Effector memory CD4-positive, alpha-beta T cell (primary cell): ENCODE measurements at regions not wholly inside any gene's neighbourhood (a gene's known extent, or its start where the extent isn't known, plus 50 kb on each side); places are given as distances from the start of the nearest gene placed in this dataset.
"Not testable (repeated sequence)": the region's sequence is repeated elsewhere in the genome, so short reads cannot be mapped to it uniquely, and the experiment has no call there.

ENCODE experiments used
- DNase-seq, 3 donors: peaks; one replicate each; pipeline ENCODE4 v3.0.0-alpha.2; 2020
- H3K27ac ChIP-seq: 2 replicates; pipeline ENCODE4 v1.7.0; 2013; ENCODE audit warnings: mild to moderate bottlenecking, low read length, moderate library complexity; ENCODE audit not compliant: insufficient read depth, poor library complexity, severe bottlenecking
- H3K27me3 ChIP-seq: replicated peaks from 2 replicates; pipeline ENCODE4 v1.7.0; 2013; ENCODE audit warnings: mild to moderate bottlenecking, low read length; ENCODE audit not compliant: insufficient read depth, control insufficient read depth, poor library complexity, severe bottlenecking
- H3K36me3 ChIP-seq: 2 replicates; pipeline ENCODE4 v1.7.0; 2013; ENCODE audit warnings: mild to moderate bottlenecking, low read length, moderate library complexity; ENCODE audit not compliant: control insufficient read depth, insufficient read depth
- H3K4me1 ChIP-seq: 2 replicates; pipeline ENCODE4 v1.7.0; 2013; ENCODE audit warnings: low read length, mild to moderate bottlenecking; ENCODE audit not compliant: control insufficient read depth, insufficient read depth, poor library complexity, severe bottlenecking
- H3K4me3 ChIP-seq: 2 replicates; pipeline ENCODE4 v1.7.0; 2013; ENCODE audit warnings: low read length, low read depth, mild to moderate bottlenecking; ENCODE audit not compliant: insufficient read depth, poor library complexity, severe bottlenecking
- H3K9me3 ChIP-seq: 2 replicates; pipeline ENCODE4 v1.7.0; 2013; ENCODE audit warnings: mild to moderate bottlenecking, low read length, moderate library complexity; ENCODE audit not compliant: control insufficient read depth

- no peak overlapping the region for H3K4me3 ChIP-seq
- H3K27me3 ChIP-seq: no peaks in the 10 kb centered on the region
- no peaks in the 10 kb centered on the region for H3K36me3 ChIP-seq
- no peaks in the 10 kb centered on the region for H3K4me1 ChIP-seq
- H3K9me3 ChIP-seq: no peaks in the 10 kb centered on the region
- H3K27ac ChIP-seq: no peak overlapping the region
- no peak for DNase-seq
These were observed 606.5 kb upstream of the GYPC start for GRCh38 chr2:126049461-126049860.

GRCh38 chr2:126050991-126051736 is 604.8 kb upstream of the GYPC start:
- H3K36me3 ChIP-seq: no peaks in the 10 kb centered on the region
- H3K9me3 ChIP-seq: no peaks in the 10 kb centered on the region
- no peaks in the 10 kb centered on the region for H3K27me3 ChIP-seq
- DNase-seq: no peak
- no peak overlapping the region for H3K27ac ChIP-seq
- no peak overlapping the region for H3K4me3 ChIP-seq
- H3K4me1 ChIP-seq: no peaks in the 10 kb centered on the region

- H3K27ac ChIP-seq, H3K9me3 ChIP-seq, H3K4me1 ChIP-seq, DNase-seq, H3K4me3 ChIP-seq, H3K36me3 ChIP-seq, H3K27me3 ChIP-seq: not testable (repeated sequence)
These were observed 604.2 kb upstream of the GYPC start for GRCh38 chr2:126051737-126052240.

- Histone ChIP-seq H3K36me3 (no peaks in the 10 kb centered on the region), H3K4me1 (no peaks in the 10 kb centered on the region), H3K27me3 (no peaks in the 10 kb centered on the region), H3K9me3 (peaks cover 8% of the 10 kb centered on the region), H3K27ac (no peak overlapping the region), H3K4me3 (no peak overlapping the region)
- no peak for DNase-seq
These were observed 596.6 kb upstream of the GYPC start for GRCh38 chr2:126059379-126059778.

- Histone ChIP-seq H3K4me3 (no peak overlapping the region), H3K27ac (no peak overlapping the region), H3K4me1 (no peaks in the 10 kb centered on the region), H3K36me3 (no peaks in the 10 kb centered on the region), H3K27me3 (no peaks in the 10 kb centered on the region), H3K9me3 (no peaks in the 10 kb centered on the region)
- DNase-seq: no peak
These were observed 570.8 kb upstream of the GYPC start for GRCh38 chr2:126085011-126085795.

GRCh38 chr2:126100962-126101361 is 555.0 kb upstream of the GYPC start:
- Histone ChIP-seq H3K27me3 (no peaks in the 10 kb centered on the region), H3K27ac (no peak overlapping the region), H3K4me3 (no peak overlapping the region), H3K4me1 (no peaks in the 10 kb centered on the region), H3K9me3 (no peaks in the 10 kb centered on the region), H3K36me3 (no peaks in the 10 kb centered on the region)
- DNase-seq: no peak

GRCh38 chr2:126106006-126106405 is 550.0 kb upstream of the GYPC start:
- Histone ChIP-seq H3K27me3 (no peaks in the 10 kb centered on the region), H3K4me3 (no peak overlapping the region), H3K9me3 (no peaks in the 10 kb centered on the region), H3K4me1 (no peaks in the 10 kb centered on the region), H3K27ac (no peak overlapping the region), H3K36me3 (no peaks in the 10 kb centered on the region)
- DNase-seq: no peak

- H3K27me3 ChIP-seq: no peaks in the 10 kb centered on the region
- no peaks in the 10 kb centered on the region for H3K4me1 ChIP-seq
- H3K4me3 ChIP-seq: no peak overlapping the region
- no peak for DNase-seq
- H3K27ac ChIP-seq: no peak overlapping the region
- H3K36me3 ChIP-seq: no peaks in the 10 kb centered on the region
- no peaks in the 10 kb centered on the region for H3K9me3 ChIP-seq
These were observed 548.1 kb upstream of the GYPC start for GRCh38 chr2:126107883-126108282.

GRCh38 chr2:126115975-126116374 is 540.0 kb upstream of the GYPC start:
- DNase-seq: no peak
- no peaks in the 10 kb centered on the region for H3K36me3 ChIP-seq
- H3K27me3 ChIP-seq: no peaks in the 10 kb centered on the region
- no peak overlapping the region for H3K27ac ChIP-seq
- no peak overlapping the region for H3K4me3 ChIP-seq
- H3K9me3 ChIP-seq: no peaks in the 10 kb centered on the region
- H3K4me1 ChIP-seq: no peaks in the 10 kb centered on the region

- Histone ChIP-seq H3K4me1 (no peaks in the 10 kb centered on the region), H3K36me3 (no peaks in the 10 kb centered on the region), H3K27ac (no peak overlapping the region), H3K4me3 (no peak overlapping the region), H3K27me3 (no peaks in the 10 kb centered on the region), H3K9me3 (no peaks in the 10 kb centered on the region)
- no peak for DNase-seq
These were observed 538.1 kb upstream of the GYPC start for GRCh38 chr2:126117886-126118285.
